ENCODE measurements at regions not wholly inside any gene's neighbourhood (a gene's known extent, or its start where the extent isn't known, plus 50 kb on each side); places are given as distances from the start of the nearest gene placed in this dataset.

DNA sequence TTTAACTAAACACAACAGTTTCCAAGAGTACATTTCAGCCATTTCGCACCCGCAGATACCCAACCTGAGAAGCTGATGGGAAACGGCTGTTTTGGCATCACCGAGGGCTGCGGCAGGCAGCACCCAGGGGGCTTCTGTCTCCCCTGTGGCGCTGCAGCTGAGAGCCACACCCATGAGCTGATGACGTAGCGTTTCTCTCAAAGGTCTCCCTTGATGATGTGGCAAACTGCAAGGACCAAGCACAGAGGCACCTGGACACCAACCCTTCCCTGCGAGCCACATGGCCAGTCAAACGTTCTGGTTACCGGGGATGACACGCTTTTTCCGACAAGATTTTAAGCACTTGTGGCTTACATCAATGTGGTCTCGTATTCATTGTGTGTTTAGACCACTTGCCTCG lies 150.8 kb upstream of the ERG start:
- ChIA-PET CTCF (ENCODE audit: low intra/inter-chr PET ratio) (no interaction called here), POLR2A (interaction anchor here (1.0 kb wide), 1 partner anchor 12 kb away, joined by 3 read pairs; no protein-coding TSS in a partner anchor)
- no peaks in the 10 kb centered on the region for H3K9me3 ChIP-seq (replicated peaks; ENCODE audit: control insufficient read depth, insufficient read depth, low read depth, low read length)
- H4K20me1 ChIP-seq (replicated peaks; ENCODE audit: control insufficient read depth, insufficient read depth, low read length) = no peaks in the 10 kb centered on the region; the same call in 1 of the 2 replicates
- no peaks in the 10 kb centered on the region for H3K79me2 ChIP-seq (ENCODE audit: control insufficient read depth, insufficient read depth, low read length)
- no peaks in the 10 kb centered on the region for H3K9me1 ChIP-seq (ENCODE audit: control insufficient read depth, insufficient read depth, low read length)
- in situ Hi-C loops (cut with MboI) = no loop called here
- no peak overlapping the region for H3K9ac ChIP-seq (ENCODE audit: insufficient read depth in 1 of 2, low read depth in 2 of 2, low read length in 2 of 2)
- TF ChIP-seq CSDE1 (IDR thresholded peaks at IDR 0.05) (no peak), TOE1 (IDR thresholded peaks at IDR 0.05; ENCODE audit: borderline replicate concordance) (no peak), TOE1 (CRISPR knock-in tag; IDR thresholded peaks at IDR 0.05; ENCODE audit: borderline replicate concordance, low read depth) (no peak), ATF1 (CRISPR knock-in tag; IDR thresholded peaks at IDR 0.05) (no peak), ATF1 (tag; IDR thresholded peaks at IDR 0.05) (peak; percentile 21; the same call in 1 of the 2 replicates), MAX (CRISPR knock-in tag; IDR thresholded peaks at IDR 0.05) (no peak), NBN (IDR thresholded peaks at IDR 0.05; ENCODE audit: low read depth) (no peak), SRSF7 (optimal IDR thresholded peaks at IDR 0.05; ENCODE audit: low read depth, low read length) (no peak), KAT8 (IDR thresholded peaks at IDR 0.05; ENCODE audit: low read depth) (no peak), E2F8 (IDR thresholded peaks at IDR 0.05; ENCODE audit: low read depth, partially characterized antibody) (no peak), ZNF586 (CRISPR knock-in tag; conservative IDR thresholded peaks at IDR 0.05) (no peak), ZNF316 (IDR thresholded peaks at IDR 0.05) (peak; percentile 47), CREB1 (IDR thresholded peaks at IDR 0.05) (no peak), CREB1 (CRISPR knock-in tag; IDR thresholded peaks at IDR 0.05) (no peak)
- TF ChIP-seq, protein P1, sequence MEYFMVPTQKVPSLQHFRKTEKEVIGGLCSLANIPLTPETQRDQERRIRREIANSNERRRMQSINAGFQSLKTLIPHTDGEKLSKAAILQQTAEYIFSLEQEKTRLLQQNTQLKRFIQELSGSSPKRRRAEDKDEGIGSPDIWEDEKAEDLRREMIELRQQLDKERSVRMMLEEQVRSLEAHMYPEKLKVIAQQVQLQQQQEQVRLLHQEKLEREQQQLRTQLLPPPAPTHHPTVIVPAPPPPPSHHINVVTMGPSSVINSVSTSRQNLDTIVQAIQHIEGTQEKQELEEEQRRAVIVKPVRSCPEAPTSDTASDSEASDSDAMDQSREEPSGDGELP (CRISPR knock-in tag; IDR thresholded peaks at IDR 0.05; ENCODE audit: borderline replicate concordance) = no peak
- TF ChIP-seq, protein P2, sequence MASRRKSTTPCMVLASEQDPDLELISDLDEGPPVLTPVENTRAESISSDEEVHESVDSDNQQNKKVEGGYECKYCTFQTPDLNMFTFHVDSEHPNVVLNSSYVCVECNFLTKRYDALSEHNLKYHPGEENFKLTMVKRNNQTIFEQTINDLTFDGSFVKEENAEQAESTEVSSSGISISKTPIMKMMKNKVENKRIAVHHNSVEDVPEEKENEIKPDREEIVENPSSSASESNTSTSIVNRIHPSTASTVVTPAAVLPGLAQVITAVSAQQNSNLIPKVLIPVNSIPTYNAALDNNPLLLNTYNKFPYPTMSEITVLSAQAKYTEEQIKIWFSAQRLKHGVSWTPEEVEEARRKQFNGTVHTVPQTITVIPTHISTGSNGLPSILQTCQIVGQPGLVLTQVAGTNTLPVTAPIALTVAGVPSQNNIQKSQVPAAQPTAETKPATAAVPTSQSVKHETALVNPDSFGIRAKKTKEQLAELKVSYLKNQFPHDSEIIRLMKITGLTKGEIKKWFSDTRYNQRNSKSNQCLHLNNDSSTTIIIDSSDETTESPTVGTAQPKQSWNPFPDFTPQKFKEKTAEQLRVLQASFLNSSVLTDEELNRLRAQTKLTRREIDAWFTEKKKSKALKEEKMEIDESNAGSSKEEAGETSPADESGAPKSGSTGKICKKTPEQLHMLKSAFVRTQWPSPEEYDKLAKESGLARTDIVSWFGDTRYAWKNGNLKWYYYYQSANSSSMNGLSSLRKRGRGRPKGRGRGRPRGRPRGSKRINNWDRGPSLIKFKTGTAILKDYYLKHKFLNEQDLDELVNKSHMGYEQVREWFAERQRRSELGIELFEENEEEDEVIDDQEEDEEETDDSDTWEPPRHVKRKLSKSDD (conservative IDR thresholded peaks at IDR 0.05; ENCODE audit: low read length) = no peak
- no peak overlapping the region for H2AFZ ChIP-seq (ENCODE audit: low read depth, low read length)
- H3K27me3 ChIP-seq (ENCODE audit: control insufficient read depth in 2 of 2, insufficient read depth in 2 of 2, low read length in 2 of 2) = peaks cover 41 to 42% of the 10 kb centered on the region in 2 experiments
- H3K4me2 ChIP-seq (ENCODE audit: insufficient read depth, low read length) = 0 out of 2 replicates have a peak overlapping the region, but pooled peaks have one; percentile 3
- peak; percentile 42 for FAIRE-seq
- DNase-seq (ENCODE audit: extremely low read depth in 1 of 4, low spot score in 3 of 4) = peak in 2 of 4 experiments; percentile 8 to 15
- no peak overlapping the region for H3K27ac ChIP-seq (ENCODE audit: extremely low read depth, low read depth, low read length)
- BruUV-seq (replicated peaks) = no TSS peak
- peak; percentile 53; the same call in 2 of the 3 replicates for ATAC-seq
- WGBS (ENCODE audit: insufficient coverage, low coverage, missing lambda C conversion rate) = 1% methylated on average over 15 of the region's 15 CpGs
- intact Hi-C loops (cut with micrococcal nuclease) = no loop called here
- H3K36me3 ChIP-seq (ENCODE audit: control insufficient read depth, insufficient read depth, low read length) = no peaks in the 10 kb centered on the region
- H3K4me3 ChIP-seq = no peak overlapping the region
- H3K4me1 ChIP-seq (replicated peaks in 1 of 2; ENCODE audit: control insufficient read depth in 2 of 2, insufficient read depth in 2 of 2, low read length in 2 of 2) = peaks cover 0 to 2% of the 10 kb centered on the region in 2 experiments; a peak in 2 of 5 replicates
